Endothelial cell of umbilical vein (primary cell): ENCODE measurements at regions not wholly inside any gene's neighbourhood (a gene's known extent, or its start where the extent isn't known, plus 50 kb on each side); places are given as distances from the start of the nearest gene placed in this dataset.

Source experiments
- BruUV-seq: library from RNA; stranded (reverse); fragments of 400-500 nt; replicated peaks from 2 replicates; lab custom pipeline; 2021; lab: Mats Ljungman, UMichigan
- CTCF ChIA-PET: fragments of 300-600, 350-600 bp; sonication (Branson Sonifier 250); formaldehyde crosslinking; loops from one replicate; lab custom pipeline; 2021; ENCODE audit warnings: antibody characterized with exemption, inconsistent platforms; lab: Charles Lee
- POLR2A ChIA-PET: fragments of 300-600, 350-600 bp; sonication (Branson Sonifier 250); formaldehyde crosslinking; loops from one replicate; lab custom pipeline; 2021; ENCODE audit warnings: antibody characterized with exemption, inconsistent platforms; lab: Charles Lee
- DNase-seq: peaks from one replicate; pipeline ENCODE4 v3.0.0-alpha.2; 2011; ENCODE audit warnings: low read depth, low spot score
- FAIRE-seq: peaks from 2 replicates; lab custom pipeline; 2011; peaks lifted over from hg19 to GRCh38; lab: Jason Lieb, UNC
- H2AFZ ChIP-seq: 2 replicates; pipeline ENCODE4 v1.6.0; 2012; ENCODE audit warnings: low read depth, low read length, control low read depth, inconsistent platforms
- H3K27ac ChIP-seq: 2 replicates; pipeline ENCODE4 v1.5.1; 2011; ENCODE audit warnings: low read depth, mild to moderate bottlenecking, control low read depth, low read length, moderate library complexity; ENCODE audit not compliant: insufficient read depth
- H3K27me3 ChIP-seq, 2 experiments: 2 replicates each; pipeline versions ENCODE4 v1.6.0 to v1.6.1; 2011; ENCODE audit warnings: low read length in 2 of 2, mixed read lengths in 1 of 2; ENCODE audit not compliant: control insufficient read depth in 2 of 2, insufficient read depth in 2 of 2
- H3K36me3 ChIP-seq, 2 experiments: 2 replicates in 1 of 2; 3 replicates in 1 of 2; pipeline ENCODE4 v1.5.1; 2011; ENCODE audit warnings: low read length in 2 of 2, mild to moderate bottlenecking in 1 of 2, moderate library complexity in 1 of 2; ENCODE audit not compliant: control insufficient read depth in 2 of 2, insufficient read depth in 2 of 2; ENCODE audit errors: extremely low read depth in 1 of 2
- H3K4me1 ChIP-seq: 3 replicates; pipeline ENCODE4 v1.5.1; 2011; ENCODE audit warnings: mild to moderate bottlenecking, low read length; ENCODE audit not compliant: control insufficient read depth, insufficient read depth; ENCODE audit errors: extremely low read depth
- H3K4me2 ChIP-seq: 2 replicates; pipeline ENCODE4 v1.6.1; 2011; ENCODE audit warnings: low read length, control low read depth, mixed read lengths; ENCODE audit not compliant: insufficient read depth
- H3K4me3 ChIP-seq, 3 experiments: fragments of 200-600 bp in 1 of 3; sonication (generic), shearing (Covaris generic) in 1 of 3; replicated peaks in 1 of 3; 2 replicates each; pipeline ENCODE4 v1.5.1; 2011 to 2016; ENCODE audit warnings: control low read depth in 3 of 3, low read length in 3 of 3, mild to moderate bottlenecking in 2 of 3, inconsistent platforms in 1 of 3, low read depth in 1 of 3, moderate library complexity in 1 of 3; ENCODE audit not compliant: insufficient read depth in 1 of 3
- H3K79me2 ChIP-seq: 2 replicates; pipeline ENCODE4 v1.6.0; 2012; ENCODE audit warnings: low read length, inconsistent platforms; ENCODE audit not compliant: control insufficient read depth, insufficient read depth
- H3K9ac ChIP-seq: replicated peaks from 2 replicates; pipeline ENCODE3; 2011; ENCODE audit warnings: low read length, control low read depth; ENCODE audit not compliant: insufficient read depth; ENCODE audit errors: extremely low read depth
- H3K9me1 ChIP-seq: replicated peaks from 3 replicates; pipeline ENCODE4 v1.6.0; 2011; ENCODE audit warnings: mild to moderate bottlenecking, low read length; ENCODE audit not compliant: control insufficient read depth, insufficient read depth; ENCODE audit errors: extremely low read depth
- H3K9me3 ChIP-seq: replicated peaks from 2 replicates; pipeline ENCODE4 v1.5.1; 2012; ENCODE audit warnings: low read length, inconsistent platforms; ENCODE audit not compliant: control insufficient read depth, insufficient read depth
- H4K20me1 ChIP-seq: replicated peaks from 2 replicates; pipeline ENCODE3; 2011; ENCODE audit warnings: mild to moderate bottlenecking, low read length; ENCODE audit not compliant: control insufficient read depth, insufficient read depth; ENCODE audit errors: extremely low read depth
- CTCF ChIP-seq, 2 donors: IDR thresholded peaks; 1 replicate in 1 of 2; 2 replicates in 1 of 2; pipeline ENCODE4 v1.5.1; 2011; ENCODE audit warnings: low read length in 2 of 2, mild to moderate bottlenecking in 2 of 2, moderate library complexity in 2 of 2, control low read depth in 1 of 2, inconsistent platforms in 1 of 2, low read depth in 1 of 2; ENCODE audit not compliant: insufficient read depth in 1 of 2; ENCODE audit errors: extremely low read depth in 1 of 2
- EZH2 ChIP-seq: IDR thresholded peaks from 2 replicates; pipeline ENCODE4 v1.6.1; 2012; ENCODE audit warnings: borderline replicate concordance, low read depth, mild to moderate bottlenecking, moderate library complexity, low read length, inconsistent platforms; ENCODE audit not compliant: severe bottlenecking
- FOS ChIP-seq: IDR thresholded peaks from 2 replicates; pipeline ENCODE4 v1.6.1; 2011; ENCODE audit warnings: mild to moderate bottlenecking, low read length, moderate library complexity, borderline replicate concordance; ENCODE audit not compliant: insufficient read depth
- GATA2 ChIP-seq: IDR thresholded peaks from 2 replicates; pipeline ENCODE4 v1.7.0; 2011; ENCODE audit warnings: low read depth, mild to moderate bottlenecking, moderate library complexity, mixed read lengths, low read length; ENCODE audit not compliant: insufficient read length, insufficient read depth
- JUN ChIP-seq: IDR thresholded peaks from 2 replicates; pipeline ENCODE4 v1.6.1; 2011; ENCODE audit warnings: borderline replicate concordance, low read depth; ENCODE audit not compliant: insufficient read length, insufficient read depth
- MAX ChIP-seq: IDR thresholded peaks from 2 replicates; pipeline ENCODE4 v1.6.1; 2011; ENCODE audit not compliant: insufficient read depth, insufficient read length
- MYC ChIP-seq: IDR thresholded peaks from one replicate; pipeline ENCODE4 v1.6.1; 2011; ENCODE audit warnings: mild to moderate bottlenecking, low read depth, low read length
- POLR2A ChIP-seq: IDR thresholded peaks from 2 replicates; pipeline ENCODE4 v1.6.1; 2012; ENCODE audit warnings: low read depth, mild to moderate bottlenecking, control low read depth, low read length
- POLR2AphosphoS5 ChIP-seq: IDR thresholded peaks from 2 replicates; pipeline ENCODE4 v1.6.1; 2012; ENCODE audit warnings: low read depth, mild to moderate bottlenecking, control low read depth, low read length, moderate library complexity; ENCODE audit not compliant: insufficient read depth
- dilution Hi-C: fragments of 300-500 bp; cut with MboI; formaldehyde crosslinking; loops from one replicate; pipeline ENCODE4 v1.15.0; 2019; ENCODE audit warnings: low sequenced_read_pairs; ENCODE audit not compliant: extremely low pct_ligation_motif_present
- intact Hi-C: fragments of 100-400 bp; cut with micrococcal nuclease; formaldehyde crosslinking; loops from one replicate; pipeline ENCODE4 v1.10.0; 2022

- Histone ChIP-seq H3K9me3 (no peaks in the 10 kb centered on the region), H2AFZ (no peak overlapping the region), H3K4me2 (no peak overlapping the region), H3K9ac (no peak overlapping the region), H3K27ac (no peak overlapping the region), H3K9me1 (no peaks in the 10 kb centered on the region), H3K27me3 (peaks cover 0 to 6% of the 10 kb centered on the region in 2 experiments), H4K20me1 (no peaks in the 10 kb centered on the region), H3K36me3 (no peaks in the 10 kb centered on the region), H3K4me1 (no peaks in the 10 kb centered on the region), H3K4me3 (no peak overlapping the region), H3K79me2 (no peaks in the 10 kb centered on the region)
- dilution Hi-C loops (no loop called here), intact Hi-C loops (no loop called here)
- DNase-seq = no peak
- no peak for TF ChIP-seq JUN
- no peak for TF ChIP-seq MYC
- no peak for TF ChIP-seq EZH2
- TF ChIP-seq MAX = no peak
- TF ChIP-seq FOS = no peak
- no peak for TF ChIP-seq CTCF (IDR thresholded peaks at IDR 0.05; ENCODE audit: extremely low read depth in 1 of 2, insufficient read depth in 1 of 2, low read depth in 1 of 2, low read length in 2 of 2)
- no peak for TF ChIP-seq POLR2AphosphoS5
- no peak for TF ChIP-seq GATA2
- no peak for TF ChIP-seq POLR2A
- ChIA-PET CTCF (interaction anchor here (0.8 to 1.6 kb wide), 4 partner anchors 17 to 488 kb away, joined by 3 to 4 read pairs (median 4); no protein-coding TSS in a partner anchor), POLR2A (no interaction called here)
- FAIRE-seq = peak; percentile 48
- BruUV-seq = no TSS peak
Measured at GRCh38 chr15:47959617-47960413, 161.0 kb upstream of the SLC24A5 start.
